Kidney (tissue), 13 donors: ENCODE measurements at regions not wholly inside any gene's neighbourhood (a gene's known extent, or its start where the extent isn't known, plus 50 kb on each side); places are given as distances from the start of the nearest gene placed in this dataset.

Experiments
- DNase-seq, 5 donors: peaks; one replicate each; pipeline ENCODE4 v3.0.0-alpha.2; 2013 to 2020
- FAIRE-seq: peaks from 2 replicates; lab custom pipeline; 2012; peaks lifted over from hg19 to GRCh38; lab: Jason Lieb, UNC
- H3K27ac ChIP-seq, 2 donors: one replicate each; pipeline ENCODE4 v1.7.0; 2013; ENCODE audit warnings: low read depth in 2 of 2, low read length in 2 of 2, inconsistent platforms in 1 of 2
- H3K27me3 ChIP-seq: one replicate; pipeline ENCODE4 v1.7.1; 2013; ENCODE audit warnings: low read length, inconsistent platforms; ENCODE audit not compliant: control insufficient read depth, insufficient read depth
- H3K36me3 ChIP-seq, 3 donors: one replicate each; pipeline versions ENCODE4 v1.7.0 to v1.7.1; 2013; ENCODE audit warnings: low read length in 3 of 3, control low read depth in 1 of 3, inconsistent platforms in 1 of 3; ENCODE audit not compliant: insufficient read depth in 3 of 3, control insufficient read depth in 2 of 3
- H3K4me1 ChIP-seq, 3 donors: one replicate each; pipeline versions ENCODE4 v1.7.0 to v1.7.1; 2013; ENCODE audit warnings: low read length in 3 of 3, inconsistent platforms in 1 of 3, low read depth in 1 of 3; ENCODE audit not compliant: control insufficient read depth in 2 of 3, insufficient read depth in 2 of 3
- H3K4me3 ChIP-seq, 3 donors: one replicate each; pipeline versions ENCODE4 v1.7.0 to v1.8.1; 2013; ENCODE audit warnings: low read length in 3 of 3, control low read depth in 1 of 3, inconsistent platforms in 1 of 3
- H3K9ac ChIP-seq, 3 donors: one replicate each; pipeline versions ENCODE4 v1.7.0 to v1.7.1; 2013; ENCODE audit warnings: low read length in 3 of 3, control low read depth in 1 of 3, inconsistent platforms in 1 of 3
- H3K9me3 ChIP-seq, 3 donors: one replicate each; pipeline versions ENCODE4 v1.7.0 to v1.7.1; 2013; ENCODE audit warnings: low read length in 3 of 3, control low read depth in 1 of 3, inconsistent platforms in 1 of 3; ENCODE audit not compliant: control insufficient read depth in 2 of 3, insufficient read depth in 1 of 3
- CTCF ChIP-seq: IDR thresholded peaks from 3 replicates; pipeline ENCODE4 v1.5.1; 2012; ENCODE audit warnings: mild to moderate bottlenecking, moderate library complexity, borderline replicate concordance; ENCODE audit not compliant: insufficient read depth; ENCODE audit errors: extremely low read depth
- intact Hi-C: fragments of 100-400 bp; cut with DNase I; formaldehyde crosslinking; loops from one replicate; pipeline ENCODE4 v1.11.1; 2022
- donor health status: control.
- donor health status: control.
- donor health status: control.
- donor health status: control.
- donor health status: control.
- donor health status: DM: yes; HTN: yes; CAD: no.
- donor health status: Normal renal cell carcinoma (clear cell type).

- Histone ChIP-seq H3K4me1 (peaks cover 2 to 7% (median 6%) of the 10 kb centered on the region in 3 donors), H3K4me3 (no peak overlapping the region), H3K9me3 (no peaks in the 10 kb centered on the region), H3K9ac (no peak overlapping the region), H3K27me3 (no peaks in the 10 kb centered on the region), H3K27ac (no peak overlapping the region), H3K36me3 (no peaks in the 10 kb centered on the region)
- no peak for DNase-seq
- no peak for FAIRE-seq
- TF ChIP-seq CTCF, result no peak
- intact Hi-C loops, result no loop called here
These were observed 227.6 kb upstream of the PARD3B start for GRCh38 chr2:204317640-204318039.

- no peak for TF ChIP-seq CTCF
- intact Hi-C loops, result no loop called here
- H3K4me3 ChIP-seq, result no peak overlapping the region
- FAIRE-seq (no peak), DNase-seq (no peak)
- H3K36me3 ChIP-seq, result no peaks in the 10 kb centered on the region
- no peaks in the 10 kb centered on the region for H3K9me3 ChIP-seq
- no peaks in the 10 kb centered on the region for H3K27me3 ChIP-seq
- H3K4me1 ChIP-seq, result peaks cover 0 to 2% (median 0%) of the 10 kb centered on the region in 3 donors
- H3K27ac ChIP-seq, result no peak overlapping the region
- no peak overlapping the region for H3K9ac ChIP-seq
These were observed 224.1 kb upstream of the PARD3B start for GRCh38 chr2:204321027-204321800.

GRCh38 chr2:204321910-204322751, 223.1 kb upstream of the PARD3B start:
- H3K9me3 ChIP-seq, result no peaks in the 10 kb centered on the region
- peaks cover 0 to 2% (median 0%) of the 10 kb centered on the region in 3 donors for H3K4me1 ChIP-seq
- H3K36me3 ChIP-seq, result no peaks in the 10 kb centered on the region
- peak overlapping the region in 1 of 2 donors; percentile 3 for H3K27ac ChIP-seq
- intact Hi-C loops, result no loop called here
- H3K27me3 ChIP-seq, result no peaks in the 10 kb centered on the region
- no peak overlapping the region for H3K4me3 ChIP-seq
- no peak overlapping the region for H3K9ac ChIP-seq
- no peak for TF ChIP-seq CTCF
- DNase-seq, result peak in 1 of 5 donors; percentile 65
- no peak for FAIRE-seq
